OCI-LY7 (cell line): ENCODE measurements at regions not wholly inside any gene's neighbourhood (a gene's known extent, or its start where the extent isn't known, plus 50 kb on each side); places are given as distances from the start of the nearest gene placed in this dataset.

Experiments
- BruUV-seq: library from RNA; stranded (reverse); fragments of 400-500 nt; replicated peaks from 2 replicates; lab custom pipeline; 2021; lab: Mats Ljungman, UMichigan
- CTCF ChIA-PET: fragments of 300-600 bp; sonication (Branson Sonifier 250); formaldehyde crosslinking; loops from one replicate; lab custom pipeline; 2022; ENCODE audit warnings: antibody characterized with exemption; ENCODE audit not compliant: unreplicated experiment; lab: Charles Lee
- POLR2A ChIA-PET: fragments of 300-600 bp; sonication (Branson Sonifier 250); formaldehyde crosslinking; loops from one replicate; lab custom pipeline; 2022; ENCODE audit warnings: antibody characterized with exemption; lab: Charles Lee
- DNase-seq: peaks from one replicate; pipeline ENCODE4 v3.0.0-alpha.2; 2015; ENCODE audit warnings: low spot score
- H2AFZ ChIP-seq: fragments of 200-600 bp; sonication (generic), shearing (Covaris generic); 2 replicates; pipeline ENCODE4 v1.6.1; 2014; ENCODE audit warnings: mild to moderate bottlenecking, antibody characterized with exemption, low read length, moderate library complexity
- H3K27ac ChIP-seq: fragments of 200-600 bp; sonication (generic); 2 replicates; pipeline ENCODE4 v1.5.1; 2014; ENCODE audit warnings: mixed run types, low read depth, mild to moderate bottlenecking, moderate library complexity, low read length, inconsistent platforms; ENCODE audit not compliant: poor library complexity, severe bottlenecking
- H3K36me3 ChIP-seq: fragments of 200-600 bp; sonication (generic); 2 replicates; pipeline ENCODE4 v1.6.1; 2014; ENCODE audit warnings: mild to moderate bottlenecking, antibody characterized with exemption, low read length, moderate library complexity, mixed read lengths; ENCODE audit not compliant: insufficient read depth
- H3K4me1 ChIP-seq: fragments of 200-600 bp; sonication (generic); 2 replicates; pipeline ENCODE4 v1.5.1; 2014; ENCODE audit warnings: mild to moderate bottlenecking, low read length; ENCODE audit not compliant: insufficient read depth, poor library complexity, severe bottlenecking
- H3K4me2 ChIP-seq: fragments of 200-600 bp; sonication (generic); 2 replicates; pipeline ENCODE4 v1.6.1; 2014; ENCODE audit warnings: mild to moderate bottlenecking, low read length
- H3K4me3 ChIP-seq: fragments of 200-600 bp; sonication (generic); 2 replicates; pipeline ENCODE4 v1.5.1; 2014; ENCODE audit warnings: mild to moderate bottlenecking, low read depth, low read length; ENCODE audit not compliant: poor library complexity, severe bottlenecking
- H3K79me2 ChIP-seq: fragments of 200-600 bp; sonication (generic); 2 replicates; pipeline ENCODE4 v1.6.1; 2016; ENCODE audit warnings: low read depth, mild to moderate bottlenecking, low read length, moderate library complexity, mixed read lengths; ENCODE audit not compliant: insufficient read depth
- H3K9me2 ChIP-seq: fragments of 200-600 bp; sonication (generic); 2 replicates; pipeline ENCODE4 v1.6.1; 2016; ENCODE audit warnings: mild to moderate bottlenecking, low read length, mixed read lengths; ENCODE audit not compliant: insufficient read depth
- H3K9me3 ChIP-seq: fragments of 200-600 bp; sonication (generic); 2 replicates; pipeline ENCODE4 v1.6.1; 2014; ENCODE audit warnings: mild to moderate bottlenecking, mixed run types, low read length, mixed read lengths
- H4K20me1 ChIP-seq: fragments of 200-600 bp; sonication (generic); 2 replicates; pipeline ENCODE4 v1.6.1; 2014; ENCODE audit warnings: mild to moderate bottlenecking, antibody characterized with exemption, low read length, moderate library complexity, mixed read lengths; ENCODE audit not compliant: insufficient read depth
- EZH2phosphoT487 ChIP-seq: fragments of 200-600 bp; sonication (generic); IDR thresholded peaks from 2 replicates; pipeline ENCODE4 v1.6.1; 2018; ENCODE audit warnings: low read depth, borderline replicate concordance, mild to moderate bottlenecking, mixed run types, antibody characterized with exemption, low read length, moderate library complexity, mixed read lengths
- intact Hi-C: fragments of 100-400 bp; cut with micrococcal nuclease; formaldehyde crosslinking; loops from one replicate; pipeline ENCODE4 v1.10.0; 2022; ENCODE audit not compliant: unreplicated experiment
- TF ChIP-seq, protein P1 (sequence below): fragments of 200-600 bp; sonication (generic); conservative IDR thresholded peaks from 2 replicates; pipeline ENCODE4 v1.5.1; 2014; ENCODE audit warnings: mild to moderate bottlenecking, antibody characterized with exemption, low read length, moderate library complexity, mixed read lengths

DNA sequence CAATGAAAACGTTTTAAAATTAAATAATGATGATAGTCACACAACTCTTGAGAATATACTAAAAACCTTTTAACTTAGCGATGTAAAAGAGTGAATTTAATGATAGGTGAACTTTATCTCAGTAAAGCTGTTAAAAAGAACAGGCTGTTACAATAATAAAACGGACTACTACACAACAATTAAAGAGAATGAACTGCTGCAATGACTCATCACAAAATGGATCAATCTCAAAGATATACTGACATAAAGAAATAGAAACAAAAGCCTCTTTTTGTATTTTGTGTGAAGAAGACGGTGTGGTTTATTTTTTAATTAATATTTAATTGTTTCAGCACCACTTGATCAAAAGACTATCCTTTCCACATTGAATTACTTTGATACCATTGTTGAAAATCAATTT is 352.4 kb upstream of the GJE1 start:
- DNase-seq, result no peak
- Histone ChIP-seq H3K79me2 (no peaks in the 10 kb centered on the region), H3K9me2 (no peaks in the 10 kb centered on the region), H3K4me3 (no peak overlapping the region), H3K4me2 (no peak overlapping the region), H3K9me3 (no peaks in the 10 kb centered on the region), H3K4me1 (no peaks in the 10 kb centered on the region), H3K27ac (no peak overlapping the region), H3K36me3 (no peaks in the 10 kb centered on the region), H2AFZ (no peak overlapping the region), H4K20me1 (no peaks in the 10 kb centered on the region)
- POLR2A ChIA-PET, result interaction anchor here (0.7 kb wide), 1 partner anchor 24 kb away, joined by 3 read pairs; no protein-coding TSS in a partner anchor
- CTCF ChIA-PET, result no interaction called here
- intact Hi-C loops, result no loop called here
- no peak for TF ChIP-seq EZH2phosphoT487
- TF ChIP-seq, protein P1, sequence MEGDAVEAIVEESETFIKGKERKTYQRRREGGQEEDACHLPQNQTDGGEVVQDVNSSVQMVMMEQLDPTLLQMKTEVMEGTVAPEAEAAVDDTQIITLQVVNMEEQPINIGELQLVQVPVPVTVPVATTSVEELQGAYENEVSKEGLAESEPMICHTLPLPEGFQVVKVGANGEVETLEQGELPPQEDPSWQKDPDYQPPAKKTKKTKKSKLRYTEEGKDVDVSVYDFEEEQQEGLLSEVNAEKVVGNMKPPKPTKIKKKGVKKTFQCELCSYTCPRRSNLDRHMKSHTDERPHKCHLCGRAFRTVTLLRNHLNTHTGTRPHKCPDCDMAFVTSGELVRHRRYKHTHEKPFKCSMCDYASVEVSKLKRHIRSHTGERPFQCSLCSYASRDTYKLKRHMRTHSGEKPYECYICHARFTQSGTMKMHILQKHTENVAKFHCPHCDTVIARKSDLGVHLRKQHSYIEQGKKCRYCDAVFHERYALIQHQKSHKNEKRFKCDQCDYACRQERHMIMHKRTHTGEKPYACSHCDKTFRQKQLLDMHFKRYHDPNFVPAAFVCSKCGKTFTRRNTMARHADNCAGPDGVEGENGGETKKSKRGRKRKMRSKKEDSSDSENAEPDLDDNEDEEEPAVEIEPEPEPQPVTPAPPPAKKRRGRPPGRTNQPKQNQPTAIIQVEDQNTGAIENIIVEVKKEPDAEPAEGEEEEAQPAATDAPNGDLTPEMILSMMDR, result no peak
- no TSS peak for BruUV-seq

DNA sequence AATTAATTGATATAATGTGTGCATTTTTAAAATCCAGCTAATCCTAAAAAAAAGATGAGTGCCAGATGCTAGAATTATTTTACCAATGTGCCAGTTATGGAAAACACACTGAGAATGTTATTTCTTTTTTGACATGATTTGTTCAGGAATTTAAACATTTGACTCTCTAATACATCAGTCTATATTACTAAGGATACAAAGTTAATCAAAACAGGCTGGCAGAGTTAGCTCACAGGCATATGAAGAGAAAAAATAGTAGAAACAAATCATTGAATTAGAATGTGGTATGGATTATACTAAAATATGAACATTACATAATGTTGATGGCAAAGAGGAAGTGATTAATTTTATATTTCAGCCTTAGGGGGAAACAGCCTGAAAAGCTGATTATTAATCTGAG is 368.3 kb upstream of the GJE1 start:
- H4K20me1 ChIP-seq, result no peaks in the 10 kb centered on the region
- BruUV-seq, result no TSS peak
- intact Hi-C loops, result no loop called here
- H3K9me2 ChIP-seq, result no peaks in the 10 kb centered on the region
- H3K27ac ChIP-seq, result no peak overlapping the region
- H3K4me2 ChIP-seq, result no peak overlapping the region
- CTCF ChIA-PET, result no interaction called here
- TF ChIP-seq, protein P1, result no peak
- TF ChIP-seq EZH2phosphoT487, result no peak
- no peak for DNase-seq
- H3K4me3 ChIP-seq, result no peak overlapping the region
- H3K36me3 ChIP-seq, result no peaks in the 10 kb centered on the region
- H3K9me3 ChIP-seq, result no peaks in the 10 kb centered on the region
- POLR2A ChIA-PET, result interaction anchor here (2.6 kb wide), 1 partner anchor 8 kb away, joined by 9 read pairs; no protein-coding TSS in a partner anchor
- no peaks in the 10 kb centered on the region for H3K4me1 ChIP-seq
- no peaks in the 10 kb centered on the region for H3K79me2 ChIP-seq
- H2AFZ ChIP-seq, result no peak overlapping the region

DNA sequence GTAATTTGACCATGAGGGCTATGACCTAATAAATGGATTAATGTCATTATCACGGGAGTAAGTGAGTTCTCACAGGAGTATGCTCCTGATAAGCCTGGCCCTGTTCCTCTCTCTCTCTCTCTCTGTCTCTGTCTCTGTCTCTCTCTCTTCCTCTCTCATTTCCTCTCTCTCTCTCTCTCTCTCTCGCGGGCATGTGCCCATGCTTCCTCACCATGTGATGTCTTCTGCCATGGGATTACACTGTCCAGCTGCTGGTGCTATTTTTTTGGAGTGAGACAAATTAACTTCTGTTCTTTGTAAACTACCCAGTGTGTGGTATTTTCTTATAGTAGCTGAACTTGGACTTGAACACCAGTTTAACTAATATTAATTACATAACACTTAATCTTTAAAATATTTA is 374.3 kb upstream of the GJE1 start:
- no peak overlapping the region for H3K4me3 ChIP-seq
- H3K36me3 ChIP-seq, result no peaks in the 10 kb centered on the region
- H2AFZ ChIP-seq, result no peak overlapping the region
- ChIA-PET CTCF (no interaction called here), POLR2A (interaction anchor here (1.1 kb wide), 1 partner anchor 10 kb away, joined by 4 read pairs; no protein-coding TSS in a partner anchor)
- no peaks in the 10 kb centered on the region for H3K9me3 ChIP-seq
- H3K9me2 ChIP-seq, result no peaks in the 10 kb centered on the region
- H4K20me1 ChIP-seq, result no peaks in the 10 kb centered on the region
- no peak for DNase-seq
- intact Hi-C loops, result no loop called here
- H3K27ac ChIP-seq, result no peak overlapping the region
- TF ChIP-seq, protein P1, result no peak
- no peak for TF ChIP-seq EZH2phosphoT487
- H3K4me2 ChIP-seq, result no peak overlapping the region
- BruUV-seq, result no TSS peak
- no peaks in the 10 kb centered on the region for H3K4me1 ChIP-seq
- no peaks in the 10 kb centered on the region for H3K79me2 ChIP-seq
